HepG2 (cell line): ENCODE measurements at regions not wholly inside any gene's neighbourhood (a gene's known extent, or its start where the extent isn't known, plus 50 kb on each side); places are given as distances from the start of the nearest gene placed in this dataset.

Source experiments
- CBFB ChIP-seq: sonication (generic); formaldehyde crosslinking; IDR thresholded peaks from 2 replicates; pipeline ENCODE4 v1.4.0; 2020; ENCODE audit warnings: missing genetic modification reagents
- NR3C1 ChIP-seq: sonication (generic); formaldehyde crosslinking; IDR thresholded peaks from 2 replicates; pipeline ENCODE4 v1.4.0; 2020; ENCODE audit warnings: missing genetic modification reagents
- SUZ12 ChIP-seq: fragments of 150-350 bp; IDR thresholded peaks from 2 replicates; pipeline ENCODE4 v1.6.1; 2014; ENCODE audit warnings: low read depth, low read length

DNA sequence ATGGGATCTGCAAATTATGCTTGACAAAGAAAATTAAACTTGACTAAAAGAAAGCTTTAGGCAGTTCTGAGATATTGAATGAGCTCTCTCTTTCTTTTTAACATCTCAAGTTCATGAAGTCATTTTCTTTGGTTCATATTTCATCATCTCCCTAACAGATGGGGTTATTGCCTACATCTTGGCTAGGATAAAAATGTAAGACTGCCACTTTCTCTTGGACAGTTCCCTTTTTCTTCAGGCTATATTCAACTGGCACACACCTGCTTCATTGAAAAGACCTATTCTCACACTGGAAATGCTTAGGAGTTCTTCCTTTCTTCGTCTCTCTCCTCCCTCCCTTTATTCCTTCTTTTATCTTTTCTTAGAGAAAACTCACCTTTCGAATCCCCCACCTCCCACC, 355.9 kb upstream of the SEL1L start:
- TF ChIP-seq NR3C1 (CRISPR knock-in tag) = no peak
- TF ChIP-seq CBFB (CRISPR knock-in tag) = no peak
- TF ChIP-seq SUZ12 = no peak
